ENCODE measurements at regions not wholly inside any gene's neighbourhood (a gene's known extent, or its start where the extent isn't known, plus 50 kb on each side); places are given as distances from the start of the nearest gene placed in this dataset.

GRCh38 chr10:70964881-70965280, 76.5 kb upstream of the PCBD1 start:
- H3K9me3 ChIP-seq (ENCODE audit: insufficient read depth, low read depth, low read length): no peaks in the 10 kb centered on the region
- no peak overlapping the region for H3K9ac ChIP-seq (ENCODE audit: low read depth, low read length, poor library complexity, severe bottlenecking)
- no peaks in the 10 kb centered on the region for H3K27me3 ChIP-seq (ENCODE audit: insufficient read depth, low read length, poor library complexity, severe bottlenecking)
- H2AFZ ChIP-seq (ENCODE audit: low read length): no peak overlapping the region
- H3K79me2 ChIP-seq (ENCODE audit: insufficient read depth, low read length): no peaks in the 10 kb centered on the region
- no peaks in the 10 kb centered on the region for H3K9me2 ChIP-seq (replicated peaks; ENCODE audit: low read depth, low read length)
- TF ChIP-seq EZH2phosphoT487 (IDR thresholded peaks at IDR 0.05; ENCODE audit: borderline replicate concordance) (no peak), CTCF (conservative IDR thresholded peaks at IDR 0.05; ENCODE audit: low read length) (no peak)
- no peaks in the 10 kb centered on the region for H3K36me3 ChIP-seq (ENCODE audit: insufficient read depth, low read length)
- H3F3A ChIP-seq (ENCODE audit: low read depth): no peaks in the 10 kb centered on the region
- H3K4me3 ChIP-seq (ENCODE audit: low read length, poor library complexity, severe bottlenecking): no peak overlapping the region
- H3K4me2 ChIP-seq (ENCODE audit: low read depth, low read length, poor library complexity, severe bottlenecking): no peak overlapping the region
- H4K20me1 ChIP-seq (ENCODE audit: insufficient read depth, low read length, poor library complexity, severe bottlenecking): no peaks in the 10 kb centered on the region
- no peaks in the 10 kb centered on the region for H3K4me1 ChIP-seq (ENCODE audit: insufficient read depth, low read length, poor library complexity, severe bottlenecking)

- Histone ChIP-seq H3K36me3 (ENCODE audit: insufficient read depth, low read length) (no peaks in the 10 kb centered on the region), H3K27me3 (ENCODE audit: insufficient read depth, low read length, poor library complexity, severe bottlenecking) (no peaks in the 10 kb centered on the region)
Measured at GRCh38 chr10:70965566-70965965, 77.2 kb upstream of the PCBD1 start.

GRCh38 chr10:70966646-70967553, 78.5 kb upstream of the PCBD1 start:
- TF ChIP-seq CTCF (conservative IDR thresholded peaks at IDR 0.05; ENCODE audit: low read length): no peak
- TF ChIP-seq EZH2phosphoT487 (IDR thresholded peaks at IDR 0.05; ENCODE audit: borderline replicate concordance): no peak
- H3K79me2 ChIP-seq (ENCODE audit: insufficient read depth, low read length): no peaks in the 10 kb centered on the region
- H3K27me3 ChIP-seq (ENCODE audit: insufficient read depth, low read length, poor library complexity, severe bottlenecking): peaks cover 3% of the 10 kb centered on the region
- no peaks in the 10 kb centered on the region for H3F3A ChIP-seq (ENCODE audit: low read depth)
- H4K20me1 ChIP-seq (ENCODE audit: insufficient read depth, low read length, poor library complexity, severe bottlenecking): no peaks in the 10 kb centered on the region
- 0 out of 2 replicates have a peak, but pooled peaks cover 3% of the 10 kb centered on the region for H3K9me3 ChIP-seq (ENCODE audit: insufficient read depth, low read depth, low read length)
- no peaks in the 10 kb centered on the region for H3K36me3 ChIP-seq (ENCODE audit: insufficient read depth, low read length)
- H3K4me1 ChIP-seq (ENCODE audit: insufficient read depth, low read length, poor library complexity, severe bottlenecking): no peaks in the 10 kb centered on the region
- no peak overlapping the region for H3K4me2 ChIP-seq (ENCODE audit: low read depth, low read length, poor library complexity, severe bottlenecking)
- H3K9ac ChIP-seq (ENCODE audit: low read depth, low read length, poor library complexity, severe bottlenecking): no peak overlapping the region
- no peak overlapping the region for H2AFZ ChIP-seq (ENCODE audit: low read length)
- H3K9me2 ChIP-seq (replicated peaks; ENCODE audit: low read depth, low read length): no peaks in the 10 kb centered on the region
- no peak overlapping the region for H3K4me3 ChIP-seq (ENCODE audit: low read length, poor library complexity, severe bottlenecking)

More at GRCh38 chr10:70965566-70965965, 77.2 kb upstream of the PCBD1 start:
- no peak for TF ChIP-seq EZH2phosphoT487 (IDR thresholded peaks at IDR 0.05; ENCODE audit: borderline replicate concordance)
- TF ChIP-seq CTCF (conservative IDR thresholded peaks at IDR 0.05; ENCODE audit: low read length): no peak
- Histone ChIP-seq H3K9me2 (replicated peaks; ENCODE audit: low read depth, low read length) (no peaks in the 10 kb centered on the region), H2AFZ (ENCODE audit: low read length) (no peak overlapping the region), H4K20me1 (ENCODE audit: insufficient read depth, low read length, poor library complexity, severe bottlenecking) (no peaks in the 10 kb centered on the region), H3F3A (ENCODE audit: low read depth) (no peaks in the 10 kb centered on the region), H3K4me3 (ENCODE audit: low read length, poor library complexity, severe bottlenecking) (no peak overlapping the region), H3K4me2 (ENCODE audit: low read depth, low read length, poor library complexity, severe bottlenecking) (no peak overlapping the region), H3K9me3 (ENCODE audit: insufficient read depth, low read depth, low read length) (no peaks in the 10 kb centered on the region), H3K79me2 (ENCODE audit: insufficient read depth, low read length) (no peaks in the 10 kb centered on the region), H3K4me1 (ENCODE audit: insufficient read depth, low read length, poor library complexity, severe bottlenecking) (no peaks in the 10 kb centered on the region), H3K9ac (ENCODE audit: low read depth, low read length, poor library complexity, severe bottlenecking) (no peak overlapping the region)

Measured in Loucy (cell line).